DND-41 (cell line): ENCODE measurements at regions not wholly inside any gene's neighbourhood (a gene's known extent, or its start where the extent isn't known, plus 50 kb on each side); places are given as distances from the start of the nearest gene placed in this dataset.
"Not testable (repeated sequence)": the region's sequence is repeated elsewhere in the genome, so short reads cannot be mapped to it uniquely, and the experiment has no call there.

ENCODE experiments used
- CTCF ChIP-seq: IDR thresholded peaks from 2 replicates; pipeline ENCODE4 v1.5.1; 2012; ENCODE audit warnings: borderline replicate concordance, low read length, moderate library complexity, mild to moderate bottlenecking; ENCODE audit not compliant: poor library complexity, severe bottlenecking; ENCODE audit errors: extremely low read depth
- EZH2 ChIP-seq: IDR thresholded peaks from 3 replicates; pipeline ENCODE4 v1.6.1; 2012; ENCODE audit warnings: borderline replicate concordance, low read depth, mild to moderate bottlenecking, moderate library complexity, low read length, inconsistent platforms; ENCODE audit not compliant: severe bottlenecking

GRCh38 chr9:41787951-41788350 is 341.3 kb downstream of the CNTNAP3B start:
- not testable (repeated sequence) for TF ChIP-seq EZH2, CTCF
